ENCODE measurements at regions not wholly inside any gene's neighbourhood (a gene's known extent, or its start where the extent isn't known, plus 50 kb on each side); places are given as distances from the start of the nearest gene placed in this dataset.

DNA sequence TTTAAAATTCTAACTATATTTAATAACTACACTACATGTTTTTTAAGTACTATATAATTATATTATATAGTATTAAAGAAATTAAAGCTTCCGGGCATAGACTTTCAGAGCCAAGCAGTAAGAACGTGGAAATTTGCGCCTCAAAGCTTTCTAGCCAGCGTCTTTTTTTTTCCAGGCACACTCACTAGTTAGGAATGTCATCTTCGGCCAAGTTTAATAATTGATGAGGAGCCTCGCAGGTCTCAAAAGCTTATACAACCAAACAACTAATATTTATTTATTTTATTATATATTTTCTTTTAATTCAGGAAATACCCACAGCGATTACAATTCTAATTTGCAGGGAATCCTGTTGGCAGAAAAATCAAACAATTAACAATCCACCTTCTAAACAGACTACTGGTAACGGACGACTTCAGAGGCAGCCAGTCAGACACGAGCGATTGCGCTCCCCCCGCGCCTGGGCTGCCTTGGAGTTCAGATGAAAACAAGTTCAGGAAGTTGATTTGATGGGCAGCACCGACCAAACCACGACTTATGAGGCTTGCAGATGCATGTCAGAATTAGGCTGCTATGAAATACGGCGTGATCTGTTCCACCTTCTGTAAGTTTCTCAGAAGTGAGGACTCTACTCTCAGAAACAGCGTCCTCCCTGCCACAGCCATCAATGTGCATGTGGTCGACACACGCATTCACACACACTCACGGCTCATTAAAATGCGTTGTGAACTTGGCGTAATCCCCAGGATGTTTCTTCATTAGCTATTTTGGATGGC, 431.8 kb upstream of the MGMT start:
- TF ChIP-seq, protein P1, sequence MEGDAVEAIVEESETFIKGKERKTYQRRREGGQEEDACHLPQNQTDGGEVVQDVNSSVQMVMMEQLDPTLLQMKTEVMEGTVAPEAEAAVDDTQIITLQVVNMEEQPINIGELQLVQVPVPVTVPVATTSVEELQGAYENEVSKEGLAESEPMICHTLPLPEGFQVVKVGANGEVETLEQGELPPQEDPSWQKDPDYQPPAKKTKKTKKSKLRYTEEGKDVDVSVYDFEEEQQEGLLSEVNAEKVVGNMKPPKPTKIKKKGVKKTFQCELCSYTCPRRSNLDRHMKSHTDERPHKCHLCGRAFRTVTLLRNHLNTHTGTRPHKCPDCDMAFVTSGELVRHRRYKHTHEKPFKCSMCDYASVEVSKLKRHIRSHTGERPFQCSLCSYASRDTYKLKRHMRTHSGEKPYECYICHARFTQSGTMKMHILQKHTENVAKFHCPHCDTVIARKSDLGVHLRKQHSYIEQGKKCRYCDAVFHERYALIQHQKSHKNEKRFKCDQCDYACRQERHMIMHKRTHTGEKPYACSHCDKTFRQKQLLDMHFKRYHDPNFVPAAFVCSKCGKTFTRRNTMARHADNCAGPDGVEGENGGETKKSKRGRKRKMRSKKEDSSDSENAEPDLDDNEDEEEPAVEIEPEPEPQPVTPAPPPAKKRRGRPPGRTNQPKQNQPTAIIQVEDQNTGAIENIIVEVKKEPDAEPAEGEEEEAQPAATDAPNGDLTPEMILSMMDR (IDR thresholded peaks at IDR 0.05; ENCODE audit: poor library complexity) = no peak
- no peak for TF ChIP-seq EZH2 (IDR thresholded peaks at IDR 0.05; ENCODE audit: borderline replicate concordance)
